Ishikawa (cell line): ENCODE measurements at regions not wholly inside any gene's neighbourhood (a gene's known extent, or its start where the extent isn't known, plus 50 kb on each side); places are given as distances from the start of the nearest gene placed in this dataset.

Experiments
- EGR1 ChIP-seq: IDR thresholded peaks from 2 replicates; pipeline ENCODE4 v1.6.1; 2012
- EP300 ChIP-seq: IDR thresholded peaks from 2 replicates; pipeline ENCODE4 v1.6.1; 2012; ENCODE audit warnings: borderline replicate concordance
- NFIC ChIP-seq: IDR thresholded peaks from 2 replicates; pipeline ENCODE4 v1.6.1; 2012

- no peak for TF ChIP-seq NFIC
- TF ChIP-seq EP300: no peak
- no peak for TF ChIP-seq EGR1
These were observed 183.5 kb upstream of the OSR1 start for GRCh38 chr2:19541884-19542283.
